Mesenchymal stem cell (in vitro differentiated cells and primary cell): ENCODE measurements at regions not wholly inside any gene's neighbourhood (a gene's known extent, or its start where the extent isn't known, plus 50 kb on each side); places are given as distances from the start of the nearest gene placed in this dataset.
A peak's percentile ranks its signal among the peaks of the same experiment; 100 is the strongest.
"Not testable (repeated sequence)": the region's sequence is repeated elsewhere in the genome, so short reads cannot be mapped to it uniquely, and the experiment has no call there.

Source experiments
- DNase-seq: peaks from one replicate; pipeline ENCODE4 v3.0.0-alpha.2; 2013
- H2AFZ ChIP-seq: one replicate; pipeline ENCODE4 v1.6.1; 2013; ENCODE audit warnings: low read depth, mild to moderate bottlenecking, control low read depth, inconsistent platforms, low read length, moderate library complexity
- H2AK5ac ChIP-seq: 2 replicates; pipeline ENCODE4 v1.6.1; 2013; ENCODE audit warnings: low read length, moderate library complexity, mild to moderate bottlenecking, inconsistent platforms; ENCODE audit not compliant: severe bottlenecking
- H2BK120ac ChIP-seq: one replicate; pipeline ENCODE4 v1.6.1; 2013; ENCODE audit warnings: low read depth, mild to moderate bottlenecking, inconsistent platforms, low read length, moderate library complexity
- H2BK12ac ChIP-seq, 2 experiments: one replicate each; pipeline ENCODE4 v1.6.1; 2013; ENCODE audit warnings: inconsistent platforms in 2 of 2, low read length in 2 of 2, mild to moderate bottlenecking in 2 of 2, moderate library complexity in 2 of 2, control low read depth in 1 of 2
- H2BK15ac ChIP-seq: one replicate; pipeline ENCODE4 v1.6.1; 2013; ENCODE audit warnings: mild to moderate bottlenecking, low read depth, inconsistent platforms; ENCODE audit not compliant: poor library complexity, severe bottlenecking
- H2BK5ac ChIP-seq: 2 replicates; pipeline ENCODE4 v1.6.1; 2013; ENCODE audit warnings: low read depth, mild to moderate bottlenecking, low read length, control low read depth, inconsistent platforms; ENCODE audit not compliant: poor library complexity, severe bottlenecking
- H3K14ac ChIP-seq, 2 experiments: one replicate each; pipeline ENCODE4 v1.6.1; 2013; ENCODE audit warnings: inconsistent platforms in 2 of 2, low read length in 2 of 2, control low read depth in 1 of 2, mild to moderate bottlenecking in 1 of 2, moderate library complexity in 1 of 2
- H3K18ac ChIP-seq, 2 experiments: one replicate each; pipeline ENCODE4 v1.6.1; 2013; ENCODE audit warnings: inconsistent platforms in 2 of 2, low read length in 2 of 2, control low read depth in 1 of 2, low read depth in 1 of 2, mild to moderate bottlenecking in 1 of 2
- H3K23ac ChIP-seq, 2 experiments: one replicate each; pipeline ENCODE4 v1.6.1; 2013; ENCODE audit warnings: inconsistent platforms in 2 of 2, low read length in 2 of 2, mild to moderate bottlenecking in 2 of 2, moderate library complexity in 2 of 2, control low read depth in 1 of 2
- H3K27ac ChIP-seq: 2 replicates; pipeline ENCODE4 v1.5.1; 2013; ENCODE audit warnings: mild to moderate bottlenecking, moderate library complexity, low read length, control low read depth, inconsistent platforms; ENCODE audit not compliant: poor library complexity, severe bottlenecking
- H3K27me3 ChIP-seq, 2 experiments: 2 replicates each; pipeline versions ENCODE4 v1.6.1 to v1.7.0; 2013; ENCODE audit warnings: low read length in 2 of 2, mild to moderate bottlenecking in 2 of 2, moderate library complexity in 2 of 2, control low read depth in 1 of 2, inconsistent platforms in 1 of 2; ENCODE audit not compliant: control insufficient read depth in 1 of 2, insufficient read depth in 1 of 2
- H3K36me3 ChIP-seq, 2 experiments: 2 replicates each; pipeline versions ENCODE4 v1.6.1 to v1.7.0; 2013; ENCODE audit warnings: low read length in 2 of 2, control low read depth in 1 of 2, inconsistent platforms in 1 of 2, low read depth in 1 of 2, mild to moderate bottlenecking in 1 of 2; ENCODE audit not compliant: insufficient read depth in 2 of 2, control insufficient read depth in 1 of 2
- H3K4ac ChIP-seq, 2 experiments: one replicate each; pipeline ENCODE4 v1.6.1; 2013; ENCODE audit warnings: inconsistent platforms in 2 of 2, low read length in 2 of 2, mild to moderate bottlenecking in 2 of 2, moderate library complexity in 2 of 2, control low read depth in 1 of 2, low read depth in 1 of 2
- H3K4me1 ChIP-seq: 2 replicates; pipeline ENCODE4 v1.6.1; 2013; ENCODE audit warnings: low read depth, low read length, control low read depth; ENCODE audit not compliant: control insufficient read depth, insufficient read depth
- H3K4me2 ChIP-seq: 2 replicates; pipeline ENCODE4 v1.6.1; 2013; ENCODE audit warnings: low read length, mild to moderate bottlenecking, inconsistent platforms; ENCODE audit not compliant: poor library complexity, severe bottlenecking
- H3K4me3 ChIP-seq, 2 experiments: 2 replicates each; pipeline versions ENCODE4 v1.5.1 to v1.7.0; 2013; ENCODE audit warnings: low read length in 2 of 2, mild to moderate bottlenecking in 2 of 2, control low read depth in 1 of 2, low read depth in 1 of 2; ENCODE audit not compliant: insufficient read depth in 1 of 2
- H3K79me1 ChIP-seq: replicated peaks from 2 replicates; pipeline ENCODE4 v1.6.1; 2013; ENCODE audit warnings: mild to moderate bottlenecking, control low read depth, low read length, inconsistent platforms; ENCODE audit not compliant: poor library complexity, severe bottlenecking
- H3K9ac ChIP-seq: 2 replicates; pipeline ENCODE4 v1.7.0; 2013; ENCODE audit warnings: mild to moderate bottlenecking, low read length, moderate library complexity
- H3K9me3 ChIP-seq: 2 replicates; pipeline ENCODE4 v1.7.0; 2013; ENCODE audit warnings: mild to moderate bottlenecking, low read length; ENCODE audit not compliant: control insufficient read depth
- H4K8ac ChIP-seq: one replicate; pipeline ENCODE4 v1.6.1; 2013; ENCODE audit warnings: inconsistent platforms, mild to moderate bottlenecking, low read length, moderate library complexity
- H4K91ac ChIP-seq: one replicate; pipeline ENCODE4 v1.6.1; 2013; ENCODE audit warnings: mild to moderate bottlenecking, low read length, inconsistent platforms
- WGBS: methylation state at CpG from one replicate; pipeline ENCODE4 v1.1.7; 2013; ENCODE audit warnings: mixed read lengths; 5-methylcytosine and 5-hydroxymethylcytosine counted together

DNA sequence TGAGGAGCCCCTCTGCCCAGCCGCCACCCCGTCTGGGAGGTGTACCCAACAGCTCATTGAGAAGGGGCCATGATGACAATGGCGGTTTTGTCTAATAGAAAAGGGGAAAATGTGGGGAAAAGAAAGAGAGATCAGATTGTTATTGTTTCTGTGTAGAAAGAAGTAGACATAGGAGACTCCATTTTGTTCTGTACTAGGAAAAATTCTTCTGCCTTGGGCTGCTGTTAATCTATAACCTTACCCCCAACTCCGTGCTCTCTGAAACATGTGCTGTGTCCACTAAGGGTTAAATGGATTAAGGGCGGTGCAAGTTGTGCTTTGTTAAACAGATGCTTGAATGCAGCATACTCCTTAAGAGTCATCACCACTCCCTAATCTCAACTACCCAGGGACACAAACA lies 861.1 kb upstream of the INTU start:
- H2BK120ac ChIP-seq, H3K23ac ChIP-seq, H3K79me1 ChIP-seq, H3K14ac ChIP-seq, H4K8ac ChIP-seq, H3K4me1 ChIP-seq, H3K18ac ChIP-seq, H3K4me2 ChIP-seq, H4K91ac ChIP-seq, H2BK15ac ChIP-seq, H3K27ac ChIP-seq, H2BK12ac ChIP-seq, H3K4me3 ChIP-seq, H2BK5ac ChIP-seq, H3K27me3 ChIP-seq, H2AK5ac ChIP-seq, H3K9me3 ChIP-seq, H3K4ac ChIP-seq, DNase-seq, H3K36me3 ChIP-seq, H2AFZ ChIP-seq: not testable (repeated sequence)
- peak overlapping the region; percentile 59 for H3K9ac ChIP-seq
- 75% methylated on average over 4 of the region's 5 CpGs for WGBS

DNA sequence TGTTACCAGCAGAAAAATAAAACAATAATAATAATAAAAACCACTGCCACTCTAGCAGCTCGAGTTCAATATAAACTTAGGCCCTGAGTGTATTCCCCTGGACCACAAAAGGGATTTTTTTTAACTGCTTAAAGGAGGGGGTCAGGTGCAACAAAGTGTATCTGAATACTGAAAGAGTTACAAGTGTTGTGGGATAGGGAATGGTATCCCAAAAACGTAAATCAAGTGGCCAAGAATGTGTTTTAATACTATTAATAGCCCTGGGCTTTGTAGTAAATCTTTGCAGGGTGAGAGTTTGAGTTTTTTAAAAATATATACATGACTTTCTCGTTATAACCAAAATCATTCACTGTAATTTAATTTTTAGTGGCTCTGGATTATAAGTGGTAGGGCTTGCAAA lies 860.1 kb upstream of the INTU start:
- Histone ChIP-seq H2AFZ (no peak overlapping the region), H3K9ac (peak overlapping the region; percentile 54), H3K23ac (no peak overlapping the region), H3K4me3 (no peak overlapping the region), H3K36me3 (no peaks in the 10 kb centered on the region), H3K9me3 (no peaks in the 10 kb centered on the region), H3K18ac (no peak overlapping the region), H2BK12ac (no peak overlapping the region), H4K91ac (no peak overlapping the region), H4K8ac (no peak overlapping the region), H3K4me1 (no peaks in the 10 kb centered on the region), H2BK15ac (no peak overlapping the region), H2AK5ac (no peak overlapping the region), H3K4me2 (no peak overlapping the region), H2BK5ac (no peak overlapping the region), H3K4ac (no peak overlapping the region), H3K79me1 (peaks cover 4% of the 10 kb centered on the region), H3K27ac (no peak overlapping the region), H3K27me3 (no peaks in the 10 kb centered on the region), H2BK120ac (no peak overlapping the region), H3K14ac (no peak overlapping the region)
- 34% methylated on average over 2 of the region's 3 CpGs for WGBS
- no peak for DNase-seq

DNA sequence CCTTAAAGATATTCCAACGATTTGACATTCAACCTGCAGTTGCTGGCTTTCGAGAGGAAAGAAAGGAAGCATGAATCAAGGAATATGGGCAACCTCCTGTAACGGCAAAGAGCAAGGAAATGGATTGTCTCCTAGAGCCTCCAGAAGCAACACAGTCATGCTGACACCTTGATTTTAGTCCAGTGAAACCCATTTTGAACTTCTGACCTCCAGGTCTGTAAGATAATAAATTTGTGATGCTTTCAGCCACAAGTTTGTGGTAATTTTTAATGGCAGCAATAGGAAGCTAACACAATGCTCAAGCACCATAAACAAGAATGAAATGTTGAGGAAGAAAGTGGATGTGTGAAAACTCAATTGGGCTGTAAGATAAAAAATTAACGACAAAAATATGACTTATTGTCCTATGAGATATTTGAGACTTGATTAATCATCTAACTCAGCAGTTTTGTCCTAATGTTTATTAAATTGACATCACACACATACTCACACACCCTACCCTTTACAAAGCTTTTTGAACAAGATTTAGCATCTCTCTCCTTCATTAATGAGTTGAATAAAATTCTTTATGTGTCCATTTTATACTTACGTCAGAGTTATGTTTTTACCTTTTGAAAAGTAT lies 857.2 kb upstream of the INTU start:
- Histone ChIP-seq H3K9me3 (no peaks in the 10 kb centered on the region), H2AFZ (no peak overlapping the region), H2AK5ac (no peak overlapping the region), H2BK15ac (no peak overlapping the region), H2BK12ac (no peak overlapping the region), H2BK5ac (no peak overlapping the region), H3K9ac (peak overlapping the region; percentile 94), H3K36me3 (no peaks in the 10 kb centered on the region), H3K79me1 (peaks cover 4% of the 10 kb centered on the region), H4K91ac (no peak overlapping the region), H3K14ac (no peak overlapping the region), H2BK120ac (no peak overlapping the region), H3K4ac (no peak overlapping the region), H3K18ac (no peak overlapping the region), H4K8ac (no peak overlapping the region), H3K4me3 (peak overlapping the region in 1 of 2 experiments; percentile 64), H3K4me2 (no peak overlapping the region), H3K4me1 (peaks cover 3% of the 10 kb centered on the region), H3K27ac (no peak overlapping the region), H3K23ac (no peak overlapping the region), H3K27me3 (no peaks in the 10 kb centered on the region)
- 100% methylated on average over 3 of the region's 5 CpGs for WGBS
- no peak for DNase-seq

DNA sequence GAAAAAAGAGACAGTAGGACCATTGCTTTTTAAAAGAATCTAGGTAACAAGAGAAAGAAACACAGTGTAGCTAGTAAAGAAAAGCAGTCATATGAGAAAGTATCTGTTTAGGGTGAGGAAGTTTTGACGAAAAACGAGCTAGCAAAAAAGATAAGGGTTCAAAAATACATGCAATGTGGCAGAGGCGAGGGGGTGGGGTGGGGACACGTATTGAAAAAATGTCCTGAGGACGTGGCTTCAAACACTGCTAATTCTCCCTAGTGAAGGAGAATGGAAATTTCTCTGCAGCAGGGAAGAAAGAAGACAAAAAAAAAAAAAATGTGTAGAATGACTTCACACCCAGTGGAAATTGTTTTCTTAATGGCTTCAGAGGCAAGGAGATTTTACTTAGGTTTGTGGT lies 856.4 kb upstream of the INTU start:
- H2BK12ac ChIP-seq: no peak overlapping the region
- DNase-seq: no peak
- peaks cover 3% of the 10 kb centered on the region for H3K4me1 ChIP-seq
- no peak overlapping the region for H3K14ac ChIP-seq
- no peaks in the 10 kb centered on the region for H3K9me3 ChIP-seq
- no peak overlapping the region for H2BK15ac ChIP-seq
- no peak overlapping the region for H3K4ac ChIP-seq
- H3K27ac ChIP-seq: no peak overlapping the region
- H3K18ac ChIP-seq: no peak overlapping the region
- no peaks in the 10 kb centered on the region for H3K36me3 ChIP-seq
- H3K4me2 ChIP-seq: no peak overlapping the region
- whole genome bisulfite sequencing: 71% methylated on average over 5 of the region's 5 CpGs
- peak overlapping the region; percentile 66 for H2BK5ac ChIP-seq
- H4K91ac ChIP-seq: no peak overlapping the region
- no peak overlapping the region for H2AFZ ChIP-seq
- no peak overlapping the region for H2AK5ac ChIP-seq
- H4K8ac ChIP-seq: no peak overlapping the region
- H2BK120ac ChIP-seq: no peak overlapping the region
- no peaks in the 10 kb centered on the region for H3K27me3 ChIP-seq
- H3K79me1 ChIP-seq: peaks cover 4% of the 10 kb centered on the region
- H3K23ac ChIP-seq: no peak overlapping the region
- peak overlapping the region; percentile 94 for H3K9ac ChIP-seq
- H3K4me3 ChIP-seq: peak overlapping the region in 1 of 2 experiments; percentile 64
